Erythroblast (primary cell): ENCODE measurements at regions not wholly inside any gene's neighbourhood (a gene's known extent, or its start where the extent isn't known, plus 50 kb on each side); places are given as distances from the start of the nearest gene placed in this dataset.

ENCODE experiments used
- GATA1 ChIP-seq: IDR thresholded peaks from 2 replicates; pipeline ENCODE4 v1.6.1; 2011; ENCODE audit warnings: low read depth, mild to moderate bottlenecking, control low read depth, low read length, moderate library complexity
- POLR2A ChIP-seq: IDR thresholded peaks from 2 replicates; pipeline ENCODE4 v1.6.1; 2011; ENCODE audit warnings: mild to moderate bottlenecking, low read length

- TF ChIP-seq POLR2A (no peak), GATA1 (no peak)
Observed at GRCh38 chr10:57482259-57482658, 785.4 kb downstream of the IPMK start.
